ENCODE measurements at regions not wholly inside any gene's neighbourhood (a gene's known extent, or its start where the extent isn't known, plus 50 kb on each side); places are given as distances from the start of the nearest gene placed in this dataset.

DNA sequence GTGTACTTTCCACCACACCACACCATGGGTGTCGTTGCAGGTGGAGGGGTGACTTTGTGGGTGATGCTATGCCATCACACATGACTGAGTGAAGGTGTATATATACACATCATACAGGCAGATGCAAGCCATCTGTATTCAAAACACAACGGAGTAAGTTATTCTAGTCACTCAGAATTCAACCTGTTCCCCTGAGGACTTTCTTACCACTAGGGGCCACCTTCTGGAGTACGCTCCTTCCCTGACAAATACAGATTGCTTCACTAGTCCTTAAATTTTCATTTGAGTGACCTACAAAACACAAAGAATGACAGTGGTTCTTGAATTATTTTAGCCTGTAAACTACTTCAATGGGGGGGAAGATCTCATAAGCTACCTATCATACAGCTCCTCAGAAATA is 52.8 kb upstream of the NTRK3 start:
- TF ChIP-seq, protein P1, sequence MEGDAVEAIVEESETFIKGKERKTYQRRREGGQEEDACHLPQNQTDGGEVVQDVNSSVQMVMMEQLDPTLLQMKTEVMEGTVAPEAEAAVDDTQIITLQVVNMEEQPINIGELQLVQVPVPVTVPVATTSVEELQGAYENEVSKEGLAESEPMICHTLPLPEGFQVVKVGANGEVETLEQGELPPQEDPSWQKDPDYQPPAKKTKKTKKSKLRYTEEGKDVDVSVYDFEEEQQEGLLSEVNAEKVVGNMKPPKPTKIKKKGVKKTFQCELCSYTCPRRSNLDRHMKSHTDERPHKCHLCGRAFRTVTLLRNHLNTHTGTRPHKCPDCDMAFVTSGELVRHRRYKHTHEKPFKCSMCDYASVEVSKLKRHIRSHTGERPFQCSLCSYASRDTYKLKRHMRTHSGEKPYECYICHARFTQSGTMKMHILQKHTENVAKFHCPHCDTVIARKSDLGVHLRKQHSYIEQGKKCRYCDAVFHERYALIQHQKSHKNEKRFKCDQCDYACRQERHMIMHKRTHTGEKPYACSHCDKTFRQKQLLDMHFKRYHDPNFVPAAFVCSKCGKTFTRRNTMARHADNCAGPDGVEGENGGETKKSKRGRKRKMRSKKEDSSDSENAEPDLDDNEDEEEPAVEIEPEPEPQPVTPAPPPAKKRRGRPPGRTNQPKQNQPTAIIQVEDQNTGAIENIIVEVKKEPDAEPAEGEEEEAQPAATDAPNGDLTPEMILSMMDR (IDR thresholded peaks at IDR 0.05) = no peak
- TF ChIP-seq POLR2A (IDR thresholded peaks at IDR 0.05) = no peak

Data from adrenal gland (tissue), 5 donors.